ENCODE measurements at regions not wholly inside any gene's neighbourhood (a gene's known extent, or its start where the extent isn't known, plus 50 kb on each side); places are given as distances from the start of the nearest gene placed in this dataset.
"Not testable (repeated sequence)": the region's sequence is repeated elsewhere in the genome, so short reads cannot be mapped to it uniquely, and the experiment has no call there.

DNA sequence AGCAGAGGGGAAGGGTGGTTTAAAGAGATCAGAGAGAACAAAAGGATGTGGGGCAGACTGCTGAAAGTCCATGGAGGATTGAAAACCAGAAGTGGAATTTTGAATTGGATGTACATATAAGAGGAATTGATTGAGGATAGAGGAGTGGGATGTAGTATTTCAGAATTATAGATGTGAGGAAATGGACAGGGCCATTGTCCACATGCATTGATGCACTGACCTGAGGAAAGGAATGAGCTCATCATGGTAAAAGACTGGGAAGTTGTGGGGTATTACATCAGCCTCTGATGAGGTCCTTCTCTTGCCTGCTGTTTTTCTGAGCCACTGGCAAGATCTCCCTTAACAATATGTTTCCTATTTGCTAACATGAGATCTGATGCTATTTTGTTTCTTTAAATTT, 365.7 kb upstream of the FANCL start:
- TF ChIP-seq, protein P1, sequence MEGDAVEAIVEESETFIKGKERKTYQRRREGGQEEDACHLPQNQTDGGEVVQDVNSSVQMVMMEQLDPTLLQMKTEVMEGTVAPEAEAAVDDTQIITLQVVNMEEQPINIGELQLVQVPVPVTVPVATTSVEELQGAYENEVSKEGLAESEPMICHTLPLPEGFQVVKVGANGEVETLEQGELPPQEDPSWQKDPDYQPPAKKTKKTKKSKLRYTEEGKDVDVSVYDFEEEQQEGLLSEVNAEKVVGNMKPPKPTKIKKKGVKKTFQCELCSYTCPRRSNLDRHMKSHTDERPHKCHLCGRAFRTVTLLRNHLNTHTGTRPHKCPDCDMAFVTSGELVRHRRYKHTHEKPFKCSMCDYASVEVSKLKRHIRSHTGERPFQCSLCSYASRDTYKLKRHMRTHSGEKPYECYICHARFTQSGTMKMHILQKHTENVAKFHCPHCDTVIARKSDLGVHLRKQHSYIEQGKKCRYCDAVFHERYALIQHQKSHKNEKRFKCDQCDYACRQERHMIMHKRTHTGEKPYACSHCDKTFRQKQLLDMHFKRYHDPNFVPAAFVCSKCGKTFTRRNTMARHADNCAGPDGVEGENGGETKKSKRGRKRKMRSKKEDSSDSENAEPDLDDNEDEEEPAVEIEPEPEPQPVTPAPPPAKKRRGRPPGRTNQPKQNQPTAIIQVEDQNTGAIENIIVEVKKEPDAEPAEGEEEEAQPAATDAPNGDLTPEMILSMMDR (IDR thresholded peaks at IDR 0.05; ENCODE audit: control insufficient read depth, extremely low read depth, insufficient read depth), result no peak
- H3K4me3 ChIP-seq (ENCODE audit: low read depth, low read length), result no peak overlapping the region
- no peak for DNase-seq (ENCODE audit: low read depth)

DNA sequence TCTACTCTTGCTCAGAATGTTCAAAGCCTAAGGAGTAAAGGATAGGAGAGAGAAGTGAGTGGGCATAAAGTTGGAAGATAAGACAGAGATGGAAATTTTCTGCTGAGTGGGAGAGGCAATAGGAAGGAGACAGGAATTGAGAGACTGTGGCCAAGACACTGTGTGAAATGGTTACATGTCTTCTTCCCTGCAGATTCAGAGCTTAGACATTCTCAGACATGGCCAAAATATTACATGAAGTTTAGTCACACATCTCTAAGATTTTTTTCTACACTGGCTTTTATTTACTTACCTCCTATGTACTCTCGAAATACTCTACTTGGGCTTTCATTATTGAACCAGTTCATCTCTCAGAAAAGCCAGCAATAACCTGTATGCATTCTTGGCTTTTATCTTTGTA, 363.0 kb upstream of the FANCL start:
- H3K4me3 ChIP-seq (ENCODE audit: low read depth, low read length), result no peak overlapping the region
- no peak for DNase-seq (ENCODE audit: low read depth)
- TF ChIP-seq, protein P1 (IDR thresholded peaks at IDR 0.05; ENCODE audit: control insufficient read depth, extremely low read depth, insufficient read depth), result no peak

DNA sequence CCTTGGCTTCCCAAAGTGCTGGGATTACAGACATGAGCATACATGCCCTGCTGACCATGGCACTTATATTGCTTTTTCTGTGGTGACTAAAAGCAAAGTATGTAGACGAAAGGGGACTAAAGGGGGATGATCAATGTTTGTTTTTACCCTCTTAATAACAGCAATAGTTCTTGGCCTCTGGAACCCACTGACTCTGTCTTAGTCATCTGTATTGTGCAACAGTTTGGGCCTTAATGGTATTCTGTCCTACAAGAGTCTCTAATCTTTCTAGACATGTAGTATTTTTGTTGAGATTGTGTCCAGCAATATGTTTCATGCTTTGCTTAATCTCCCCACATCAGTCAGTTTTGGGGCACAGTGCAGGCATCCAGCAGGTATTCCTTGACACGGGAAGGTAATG, 359.9 kb upstream of the FANCL start:
- DNase-seq (ENCODE audit: low read depth), result no peak
- TF ChIP-seq, protein P1 (IDR thresholded peaks at IDR 0.05; ENCODE audit: control insufficient read depth, extremely low read depth, insufficient read depth), result no peak
- H3K4me3 ChIP-seq (ENCODE audit: low read depth, low read length), result no peak overlapping the region

DNA sequence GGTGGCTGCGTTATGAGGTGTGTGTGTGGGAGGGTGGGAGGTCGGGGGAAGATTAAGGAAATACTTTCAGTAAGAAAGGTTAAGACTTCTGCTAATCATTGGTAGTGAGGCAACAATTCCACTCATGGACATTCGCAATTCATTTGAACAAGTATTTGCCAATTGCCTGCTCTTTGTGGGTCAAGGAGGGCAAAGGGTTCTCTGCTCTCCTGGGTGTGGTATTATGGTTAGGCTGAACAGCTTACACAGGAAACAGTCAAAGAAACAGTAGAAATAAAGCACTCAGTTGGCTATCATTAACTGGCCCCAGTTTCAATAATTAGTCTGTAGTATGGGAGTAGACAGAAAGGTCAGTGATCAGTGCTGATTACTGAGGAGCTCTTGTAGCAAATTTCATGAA, 357.0 kb upstream of the FANCL start:
- DNase-seq (ENCODE audit: low read depth), result no peak
- no peak overlapping the region for H3K4me3 ChIP-seq (ENCODE audit: low read depth, low read length)
- TF ChIP-seq, protein P1 (IDR thresholded peaks at IDR 0.05; ENCODE audit: control insufficient read depth, extremely low read depth, insufficient read depth), result no peak

DNA sequence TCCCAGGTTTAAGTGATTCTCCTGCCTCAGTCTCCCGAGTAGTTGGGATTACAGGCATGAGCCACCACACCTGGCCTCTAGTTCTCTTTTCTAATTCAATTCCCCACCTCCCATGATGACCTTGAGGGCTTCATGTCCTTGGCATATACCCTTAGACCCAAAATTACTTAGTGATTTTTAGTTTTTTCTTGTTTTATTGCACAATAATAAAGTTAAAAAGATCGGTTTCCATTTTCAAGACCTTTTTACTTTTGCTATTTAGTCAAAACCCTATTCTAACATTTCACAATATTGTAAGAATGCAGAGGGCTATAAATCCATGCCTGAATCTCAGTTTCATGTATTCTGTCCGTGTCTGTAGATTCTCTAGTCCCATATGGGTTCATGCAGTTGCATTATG, 354.6 kb upstream of the FANCL start:
- DNase-seq (ENCODE audit: low read depth), result no peak
- TF ChIP-seq, protein P1 (IDR thresholded peaks at IDR 0.05; ENCODE audit: control insufficient read depth, extremely low read depth, insufficient read depth), result no peak
- no peak overlapping the region for H3K4me3 ChIP-seq (ENCODE audit: low read depth, low read length)

DNA sequence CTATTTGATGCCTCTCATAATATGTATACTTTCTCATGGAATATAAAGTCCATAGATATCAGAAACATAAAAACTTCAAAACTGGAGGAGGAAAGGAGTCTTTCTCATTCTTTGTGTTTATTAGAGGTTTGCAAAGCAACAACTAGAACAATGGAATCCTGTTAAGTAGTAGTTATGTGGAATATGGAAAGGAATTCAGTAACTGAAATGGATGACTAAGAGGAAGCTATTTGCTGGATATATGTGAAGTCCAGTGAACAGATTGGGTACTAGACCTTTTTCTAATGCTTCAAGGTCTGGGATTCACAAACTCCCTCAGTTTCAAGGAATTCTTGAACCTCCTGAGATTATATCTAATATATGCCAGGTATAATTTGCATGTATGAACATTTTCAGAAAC, 353.6 kb upstream of the FANCL start:
- H3K4me3 ChIP-seq (ENCODE audit: low read depth, low read length), result no peak overlapping the region
- TF ChIP-seq, protein P1 (IDR thresholded peaks at IDR 0.05; ENCODE audit: control insufficient read depth, extremely low read depth, insufficient read depth), result no peak
- no peak for DNase-seq (ENCODE audit: low read depth)

DNA sequence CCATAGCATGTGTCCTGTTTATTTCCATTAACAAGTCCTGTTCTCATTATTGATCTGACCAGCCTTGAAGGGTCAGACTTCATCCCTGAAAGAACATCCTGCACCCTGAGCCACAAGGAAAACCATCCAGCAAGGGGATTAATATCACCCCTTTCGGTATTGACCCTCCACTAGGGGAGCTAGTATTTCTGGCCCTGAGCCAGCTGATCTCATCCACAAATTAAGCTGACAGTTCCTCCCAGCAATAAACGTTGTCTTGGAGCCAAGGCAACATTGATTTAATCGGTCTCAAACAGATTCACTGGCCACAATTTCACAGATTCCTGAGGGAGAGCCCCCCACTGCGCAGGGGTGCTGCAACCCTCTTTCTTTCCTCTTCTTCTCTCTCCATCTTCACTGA, 353.1 kb upstream of the FANCL start:
- TF ChIP-seq, protein P1 (IDR thresholded peaks at IDR 0.05; ENCODE audit: control insufficient read depth, extremely low read depth, insufficient read depth), result no peak
- DNase-seq (ENCODE audit: low read depth), result no peak
- H3K4me3 ChIP-seq (ENCODE audit: low read depth, low read length), result no peak overlapping the region

DNA sequence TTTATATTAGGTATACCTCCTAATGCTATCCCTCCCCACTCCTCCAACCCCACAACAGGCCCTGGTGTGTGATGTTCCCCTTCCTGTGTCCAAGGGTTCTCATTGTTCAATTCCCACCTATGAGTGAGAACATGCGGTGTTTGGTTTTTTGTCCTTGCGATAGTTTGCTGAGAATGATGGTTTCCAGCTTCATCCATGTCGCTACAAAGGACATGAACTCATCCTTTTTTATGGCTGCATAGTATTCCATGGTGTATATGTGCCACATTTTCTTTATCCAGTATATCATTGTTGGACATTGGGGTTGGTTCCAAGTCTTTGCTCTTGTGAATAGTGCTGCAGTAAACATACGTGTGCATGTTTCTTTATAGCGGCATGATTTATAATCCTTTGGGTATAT, 345.1 kb upstream of the FANCL start:
- H3K4me3 ChIP-seq (ENCODE audit: low read depth, low read length); DNase-seq (ENCODE audit: low read depth): not testable (repeated sequence)
